ENCODE measurements at regions not wholly inside any gene's neighbourhood (a gene's known extent, or its start where the extent isn't known, plus 50 kb on each side); places are given as distances from the start of the nearest gene placed in this dataset.

GRCh38 chr12:126309278-126309677 lies 1244.0 kb downstream of the AACS start:
- TF ChIP-seq CTCF (conservative IDR thresholded peaks at IDR 0.05) (no peak), ZFX (IDR thresholded peaks at IDR 0.05) (no peak)
